PC-9 (cell line): ENCODE measurements at regions not wholly inside any gene's neighbourhood (a gene's known extent, or its start where the extent isn't known, plus 50 kb on each side); places are given as distances from the start of the nearest gene placed in this dataset.

Experiments used
- BruUV-seq: library from RNA; stranded (reverse); fragments of 400-500 nt; replicated peaks from 2 replicates; lab custom pipeline; 2021; lab: Mats Ljungman, UMichigan
- CTCF ChIA-PET: fragments of 300-600 bp; sonication (Branson Sonifier 250); formaldehyde crosslinking; loops from one replicate; lab custom pipeline; 2022; ENCODE audit warnings: antibody characterized with exemption; lab: Charles Lee
- POLR2A ChIA-PET: fragments of 300-600 bp; sonication (Branson Sonifier 250); formaldehyde crosslinking; loops from one replicate; lab custom pipeline; 2022; ENCODE audit warnings: antibody characterized with exemption; ENCODE audit not compliant: unreplicated experiment; lab: Charles Lee
- DNase-seq, 2 experiments: peaks; one replicate each; pipeline versions ENCODE4 v3.0.0 to v3.0.0-alpha.2; 2015 to 2022; ENCODE audit warnings: mixed read lengths in 1 of 2
- H2AFZ ChIP-seq: fragments of 200-600 bp; sonication (generic); 2 replicates; pipeline ENCODE4 v1.8.1; 2017; ENCODE audit warnings: antibody characterized with exemption
- H3F3A ChIP-seq: fragments of 200-600 bp; sonication (generic); 2 replicates; pipeline ENCODE4 v1.8.1; 2017; ENCODE audit warnings: antibody characterized with exemption, mild to moderate bottlenecking, low read depth; ENCODE audit not compliant: insufficient read depth
- H3K27ac ChIP-seq: fragments of 200-600 bp; sonication (generic); 2 replicates; pipeline ENCODE4 v1.6.1; 2016; ENCODE audit warnings: mixed run types
- H3K27me3 ChIP-seq: fragments of 200-600 bp; sonication (generic); 2 replicates; pipeline ENCODE4 v1.6.1; 2016; ENCODE audit warnings: low read depth, mixed run types; ENCODE audit not compliant: insufficient read depth
- H3K36me3 ChIP-seq: fragments of 200-600 bp; sonication (generic); 2 replicates; pipeline ENCODE4 v1.6.1; 2016; ENCODE audit warnings: low read depth, mixed run types
- H3K4me1 ChIP-seq: fragments of 200-600 bp; sonication (generic); replicated peaks from 2 replicates; pipeline ENCODE4 v1.6.1; 2016; ENCODE audit warnings: mixed run types; ENCODE audit not compliant: insufficient read depth
- H3K4me2 ChIP-seq: fragments of 200-600 bp; sonication (generic); 2 replicates; pipeline ENCODE4 v1.6.1; 2017; ENCODE audit warnings: mixed run types
- H3K4me3 ChIP-seq: fragments of 200-600 bp; sonication (generic); 2 replicates; pipeline ENCODE4 v1.6.1; 2016; ENCODE audit warnings: mixed run types
- H3K79me2 ChIP-seq: fragments of 200-600 bp; sonication (generic); 2 replicates; pipeline ENCODE4 v1.6.1; 2017; ENCODE audit warnings: low read depth, mixed run types
- H3K9me2 ChIP-seq: fragments of 200-600 bp; sonication (generic); 2 replicates; pipeline ENCODE4 v1.8.1; 2017; ENCODE audit warnings: mild to moderate bottlenecking; ENCODE audit not compliant: insufficient read depth
- H3K9me3 ChIP-seq: fragments of 200-600 bp; sonication (generic); 2 replicates; pipeline ENCODE4 v1.8.1; 2016; ENCODE audit warnings: low read depth; ENCODE audit not compliant: insufficient read depth
- H4K20me1 ChIP-seq: fragments of 200-600 bp; sonication (generic); 2 replicates; pipeline ENCODE4 v1.8.1; 2017; ENCODE audit not compliant: insufficient read depth
- CTCF ChIP-seq: fragments of 200-600 bp; sonication (generic); conservative IDR thresholded peaks from 2 replicates; pipeline ENCODE4 v1.6.1; 2017; ENCODE audit warnings: mixed run types, antibody characterized with exemption, mild to moderate bottlenecking, moderate library complexity
- EZH2 ChIP-seq: fragments of 200-600 bp; sonication (generic); IDR thresholded peaks from 2 replicates; pipeline ENCODE4 v1.8.0; 2017; ENCODE audit warnings: antibody characterized with exemption, low read depth
- intact Hi-C: fragments of 100-400 bp; cut with micrococcal nuclease; formaldehyde crosslinking; loops from one replicate; pipeline ENCODE4 v1.10.0; 2022; ENCODE audit not compliant: unreplicated experiment

GRCh38 chr16:50939356-50939755 is 197.5 kb downstream of the CYLD start:
- no peak overlapping the region for H3K27ac ChIP-seq
- H4K20me1 ChIP-seq = no peaks in the 10 kb centered on the region
- BruUV-seq = no TSS peak
- DNase-seq = no peak
- no peaks in the 10 kb centered on the region for H3K4me1 ChIP-seq
- no peaks in the 10 kb centered on the region for H3K36me3 ChIP-seq
- no peak overlapping the region for H3K4me3 ChIP-seq
- H3K9me2 ChIP-seq = no peaks in the 10 kb centered on the region
- POLR2A ChIA-PET = no interaction called here
- TF ChIP-seq EZH2 (no peak), CTCF (no peak)
- H3F3A ChIP-seq = no peaks in the 10 kb centered on the region
- H3K4me2 ChIP-seq = no peak overlapping the region
- H3K27me3 ChIP-seq = peaks cover 65% of the 10 kb centered on the region
- intact Hi-C loops = no loop called here
- CTCF ChIA-PET = no interaction called here
- H2AFZ ChIP-seq = no peak overlapping the region
- H3K9me3 ChIP-seq = no peaks in the 10 kb centered on the region
- H3K79me2 ChIP-seq = no peaks in the 10 kb centered on the region

GRCh38 chr16:50938932-50939331 is 197.0 kb downstream of the CYLD start:
- H3K9me2 ChIP-seq = no peaks in the 10 kb centered on the region
- H2AFZ ChIP-seq = no peak overlapping the region
- H3K27ac ChIP-seq = no peak overlapping the region
- no peaks in the 10 kb centered on the region for H3K9me3 ChIP-seq
- H3K4me2 ChIP-seq = no peak overlapping the region
- intact Hi-C loops = no loop called here
- no peak for DNase-seq
- H3K79me2 ChIP-seq = no peaks in the 10 kb centered on the region
- no peaks in the 10 kb centered on the region for H3F3A ChIP-seq
- H3K36me3 ChIP-seq = no peaks in the 10 kb centered on the region
- no peaks in the 10 kb centered on the region for H4K20me1 ChIP-seq
- no TSS peak for BruUV-seq
- ChIA-PET CTCF (no interaction called here), POLR2A (no interaction called here)
- peaks cover 61% of the 10 kb centered on the region for H3K27me3 ChIP-seq
- TF ChIP-seq CTCF (no peak), EZH2 (no peak)
- no peaks in the 10 kb centered on the region for H3K4me1 ChIP-seq
- no peak overlapping the region for H3K4me3 ChIP-seq

- H3K79me2 ChIP-seq = no peaks in the 10 kb centered on the region
- DNase-seq = no peak
- no peaks in the 10 kb centered on the region for H3K9me3 ChIP-seq
- H3K4me2 ChIP-seq = no peak overlapping the region
- CTCF ChIA-PET = no interaction called here
- H3K9me2 ChIP-seq = no peaks in the 10 kb centered on the region
- peaks cover 56% of the 10 kb centered on the region for H3K27me3 ChIP-seq
- no peaks in the 10 kb centered on the region for H3K36me3 ChIP-seq
- intact Hi-C loops = no loop called here
- H4K20me1 ChIP-seq = no peaks in the 10 kb centered on the region
- H3K27ac ChIP-seq = no peak overlapping the region
- H3K4me1 ChIP-seq = no peaks in the 10 kb centered on the region
- H3F3A ChIP-seq = no peaks in the 10 kb centered on the region
- no peak for TF ChIP-seq CTCF
- no peak for TF ChIP-seq EZH2
- POLR2A ChIA-PET = no interaction called here
- no peak overlapping the region for H2AFZ ChIP-seq
- no peak overlapping the region for H3K4me3 ChIP-seq
- BruUV-seq = no TSS peak
These were observed 191.4 kb downstream of the CYLD start for GRCh38 chr16:50933262-50933661.
